ENCODE measurements at regions not wholly inside any gene's neighbourhood (a gene's known extent, or its start where the extent isn't known, plus 50 kb on each side); places are given as distances from the start of the nearest gene placed in this dataset.

- Histone ChIP-seq H3K27ac (no peak overlapping the region), H3K4me1 (ENCODE audit: low read depth) (no peaks in the 10 kb centered on the region), H3K36me3 (no peaks in the 10 kb centered on the region), H3K4me3 (no peak overlapping the region), H3K9me3 (ENCODE audit: low read depth) (no peaks in the 10 kb centered on the region), H3K27me3 (no peaks in the 10 kb centered on the region)
- TF ChIP-seq, protein P1, sequence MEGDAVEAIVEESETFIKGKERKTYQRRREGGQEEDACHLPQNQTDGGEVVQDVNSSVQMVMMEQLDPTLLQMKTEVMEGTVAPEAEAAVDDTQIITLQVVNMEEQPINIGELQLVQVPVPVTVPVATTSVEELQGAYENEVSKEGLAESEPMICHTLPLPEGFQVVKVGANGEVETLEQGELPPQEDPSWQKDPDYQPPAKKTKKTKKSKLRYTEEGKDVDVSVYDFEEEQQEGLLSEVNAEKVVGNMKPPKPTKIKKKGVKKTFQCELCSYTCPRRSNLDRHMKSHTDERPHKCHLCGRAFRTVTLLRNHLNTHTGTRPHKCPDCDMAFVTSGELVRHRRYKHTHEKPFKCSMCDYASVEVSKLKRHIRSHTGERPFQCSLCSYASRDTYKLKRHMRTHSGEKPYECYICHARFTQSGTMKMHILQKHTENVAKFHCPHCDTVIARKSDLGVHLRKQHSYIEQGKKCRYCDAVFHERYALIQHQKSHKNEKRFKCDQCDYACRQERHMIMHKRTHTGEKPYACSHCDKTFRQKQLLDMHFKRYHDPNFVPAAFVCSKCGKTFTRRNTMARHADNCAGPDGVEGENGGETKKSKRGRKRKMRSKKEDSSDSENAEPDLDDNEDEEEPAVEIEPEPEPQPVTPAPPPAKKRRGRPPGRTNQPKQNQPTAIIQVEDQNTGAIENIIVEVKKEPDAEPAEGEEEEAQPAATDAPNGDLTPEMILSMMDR (IDR thresholded peaks at IDR 0.05; ENCODE audit: low read depth, low read length): no peak
- DNase-seq (ENCODE audit: low read depth in 1 of 2, low spot score in 1 of 2): peak in 1 of 2 donors; percentile 10
Observed at GRCh38 chr21:43270800-43271301, 102.0 kb downstream of the CRYAA start.

GRCh38 chr21:43269957-43270705 is 101.3 kb downstream of the CRYAA start:
- Histone ChIP-seq H3K4me3 (no peak overlapping the region), H3K27me3 (no peaks in the 10 kb centered on the region), H3K36me3 (no peaks in the 10 kb centered on the region), H3K27ac (no peak overlapping the region), H3K4me1 (ENCODE audit: low read depth) (no peaks in the 10 kb centered on the region), H3K9me3 (ENCODE audit: low read depth) (no peaks in the 10 kb centered on the region)
- TF ChIP-seq, protein P1 (IDR thresholded peaks at IDR 0.05; ENCODE audit: low read depth, low read length): no peak
- DNase-seq (ENCODE audit: low read depth in 1 of 2, low spot score in 1 of 2): no peak

DNA sequence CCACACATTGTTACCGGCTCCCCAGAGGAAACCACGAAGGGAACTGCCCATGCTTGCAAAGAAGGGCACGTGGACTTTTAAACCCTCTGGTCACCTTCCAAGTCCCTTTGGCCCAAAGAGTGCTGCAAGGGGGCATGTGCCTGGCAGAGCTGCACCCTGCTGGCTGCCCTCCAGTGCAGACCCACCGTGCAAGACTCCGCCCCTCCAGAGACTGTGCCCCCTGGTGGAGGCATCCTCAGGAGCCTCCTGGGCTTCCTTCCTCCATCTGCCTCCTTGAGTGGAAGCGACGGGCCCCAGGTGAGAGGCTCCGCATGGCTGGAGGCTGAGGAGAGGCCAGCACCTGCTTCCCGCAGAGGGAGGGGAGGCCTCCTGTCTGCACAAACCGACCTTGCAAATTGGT is 100.6 kb downstream of the CRYAA start:
- no peak overlapping the region for H3K4me3 ChIP-seq
- no peaks in the 10 kb centered on the region for H3K4me1 ChIP-seq (ENCODE audit: low read depth)
- TF ChIP-seq, protein P1 (IDR thresholded peaks at IDR 0.05; ENCODE audit: low read depth, low read length): peak; percentile 38
- no peak overlapping the region for H3K27ac ChIP-seq
- DNase-seq (ENCODE audit: low read depth in 1 of 2, low spot score in 1 of 2): no peak
- H3K27me3 ChIP-seq: no peaks in the 10 kb centered on the region
- no peaks in the 10 kb centered on the region for H3K36me3 ChIP-seq
- no peaks in the 10 kb centered on the region for H3K9me3 ChIP-seq (ENCODE audit: low read depth)

DNA sequence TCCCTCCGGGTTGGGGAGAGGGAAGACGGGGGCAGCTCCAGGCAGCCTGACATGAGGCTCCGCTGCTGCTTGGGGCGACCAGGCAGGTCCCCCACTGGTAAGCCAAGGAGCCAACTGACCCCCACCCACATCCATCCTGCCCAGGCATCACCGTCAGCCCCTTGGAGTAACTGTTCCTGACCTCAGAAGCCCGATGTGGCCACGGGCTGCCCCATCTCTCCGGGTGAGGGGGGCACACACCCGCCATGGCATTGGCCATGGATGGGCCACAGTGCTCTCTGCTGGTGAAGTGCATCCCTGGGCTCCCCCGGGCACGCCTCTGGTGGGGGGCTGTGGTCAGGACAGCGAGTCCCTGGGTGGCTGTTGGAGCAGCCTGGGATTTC is 100.0 kb downstream of the CRYAA start:
- no peak for DNase-seq (ENCODE audit: low read depth in 1 of 2, low spot score in 1 of 2)
- no peaks in the 10 kb centered on the region for H3K9me3 ChIP-seq (ENCODE audit: low read depth)
- no peaks in the 10 kb centered on the region for H3K36me3 ChIP-seq
- no peak overlapping the region for H3K27ac ChIP-seq
- H3K27me3 ChIP-seq: no peaks in the 10 kb centered on the region
- TF ChIP-seq, protein P1 (IDR thresholded peaks at IDR 0.05; ENCODE audit: low read depth, low read length): no peak
- no peaks in the 10 kb centered on the region for H3K4me1 ChIP-seq (ENCODE audit: low read depth)
- H3K4me3 ChIP-seq: no peak overlapping the region

GRCh38 chr21:43268086-43268803 is 99.4 kb downstream of the CRYAA start:
- Histone ChIP-seq H3K9me3 (ENCODE audit: low read depth) (no peaks in the 10 kb centered on the region), H3K4me1 (ENCODE audit: low read depth) (no peaks in the 10 kb centered on the region), H3K27ac (no peak overlapping the region)

More at GRCh38 chr21:43268086-43268803, 99.4 kb downstream of the CRYAA start:
- H3K36me3 ChIP-seq: no peaks in the 10 kb centered on the region
- H3K27me3 ChIP-seq: no peaks in the 10 kb centered on the region
- no peak overlapping the region for H3K4me3 ChIP-seq
- TF ChIP-seq, protein P1 (IDR thresholded peaks at IDR 0.05; ENCODE audit: low read depth, low read length): no peak
- DNase-seq (ENCODE audit: low read depth in 1 of 2, low spot score in 1 of 2): no peak
